ENCODE measurements at regions not wholly inside any gene's neighbourhood (a gene's known extent, or its start where the extent isn't known, plus 50 kb on each side); places are given as distances from the start of the nearest gene placed in this dataset.
"Not testable (repeated sequence)": the region's sequence is repeated elsewhere in the genome, so short reads cannot be mapped to it uniquely, and the experiment has no call there.

DNA sequence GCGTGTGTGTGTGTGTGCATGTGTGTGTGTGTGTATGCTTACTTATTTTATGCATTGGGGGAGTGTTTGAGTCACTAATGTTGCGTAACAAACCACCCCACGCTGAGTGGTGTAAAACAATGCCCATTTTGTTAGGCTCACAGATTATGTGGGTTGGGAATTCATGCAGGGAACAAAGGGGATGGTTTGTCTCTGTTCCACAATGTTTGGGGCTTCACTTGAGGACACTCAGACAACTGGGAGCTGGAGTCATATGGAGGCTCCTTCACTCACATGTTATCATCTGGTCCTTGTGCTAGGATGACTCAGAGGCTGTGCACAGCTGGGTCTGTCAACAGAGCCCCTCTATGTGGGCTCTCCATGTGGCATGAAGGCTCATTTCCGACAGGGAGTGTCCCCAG is 51.3 kb upstream of the LARGE1 start:
- in situ Hi-C loops (cut with HindIII; ENCODE audit: low sequenced_read_pairs), result no loop called here

DNA sequence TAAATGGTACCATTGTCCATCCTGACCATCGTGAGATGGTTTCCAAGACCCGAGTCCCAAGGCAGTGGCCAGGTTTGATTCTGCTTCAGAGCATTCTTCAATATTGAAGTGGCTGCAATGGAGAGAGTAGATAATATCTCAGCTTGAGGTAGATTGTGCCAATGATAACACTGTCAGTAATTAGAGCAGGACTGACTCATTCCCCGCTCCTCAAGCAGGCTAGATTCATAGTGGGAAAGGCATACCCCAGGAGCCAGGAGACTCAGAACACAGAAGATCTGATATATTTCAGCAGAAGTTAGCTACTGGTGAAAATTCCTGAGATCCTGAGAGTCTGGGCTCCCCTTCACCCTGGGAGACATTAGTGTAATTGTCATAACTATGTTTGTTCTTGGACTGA is 55.6 kb upstream of the LARGE1 start:
- in situ Hi-C loops (cut with HindIII; ENCODE audit: low sequenced_read_pairs), result no loop called here

DNA sequence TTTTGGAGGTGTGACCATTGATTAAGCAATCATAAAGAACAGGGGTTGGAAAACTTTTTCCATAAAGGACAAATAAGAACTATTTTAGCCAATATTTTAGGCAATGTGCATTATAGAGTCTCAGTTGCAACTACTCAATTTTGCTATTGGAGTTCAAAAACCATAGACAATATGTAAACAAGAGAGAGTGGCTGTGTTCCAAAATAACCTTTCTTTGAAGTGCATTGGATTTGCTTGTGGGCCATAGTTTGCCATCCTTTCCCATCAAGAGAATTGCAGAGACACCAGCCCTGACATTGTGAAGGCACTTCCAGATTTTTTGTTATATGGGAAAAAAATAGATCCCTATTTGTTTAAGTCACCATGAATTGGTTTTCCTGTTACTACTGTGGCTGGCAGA is 63.3 kb upstream of the LARGE1 start:
- in situ Hi-C loops (cut with HindIII; ENCODE audit: low sequenced_read_pairs), result no loop called here

DNA sequence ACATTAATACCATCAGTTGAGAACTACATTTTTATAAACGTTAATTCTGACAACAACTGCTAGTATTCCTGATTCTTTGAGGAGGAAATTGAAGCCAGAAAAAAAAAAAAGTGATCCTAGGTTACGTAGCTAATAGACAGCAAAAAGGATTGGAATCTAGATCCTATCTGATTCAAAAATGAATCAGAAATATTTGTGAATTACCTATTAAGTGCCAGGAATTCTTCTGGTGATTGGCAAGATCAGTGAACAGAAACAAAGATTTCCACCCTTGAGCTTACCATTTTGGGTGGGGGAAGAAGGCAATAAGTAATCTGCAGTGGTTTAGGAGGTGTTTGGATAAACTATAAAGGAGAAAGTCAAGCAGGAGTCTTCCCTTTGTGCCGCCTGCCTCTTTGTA is 63.9 kb upstream of the LARGE1 start:
- in situ Hi-C loops (cut with HindIII; ENCODE audit: low sequenced_read_pairs), result no loop called here

DNA sequence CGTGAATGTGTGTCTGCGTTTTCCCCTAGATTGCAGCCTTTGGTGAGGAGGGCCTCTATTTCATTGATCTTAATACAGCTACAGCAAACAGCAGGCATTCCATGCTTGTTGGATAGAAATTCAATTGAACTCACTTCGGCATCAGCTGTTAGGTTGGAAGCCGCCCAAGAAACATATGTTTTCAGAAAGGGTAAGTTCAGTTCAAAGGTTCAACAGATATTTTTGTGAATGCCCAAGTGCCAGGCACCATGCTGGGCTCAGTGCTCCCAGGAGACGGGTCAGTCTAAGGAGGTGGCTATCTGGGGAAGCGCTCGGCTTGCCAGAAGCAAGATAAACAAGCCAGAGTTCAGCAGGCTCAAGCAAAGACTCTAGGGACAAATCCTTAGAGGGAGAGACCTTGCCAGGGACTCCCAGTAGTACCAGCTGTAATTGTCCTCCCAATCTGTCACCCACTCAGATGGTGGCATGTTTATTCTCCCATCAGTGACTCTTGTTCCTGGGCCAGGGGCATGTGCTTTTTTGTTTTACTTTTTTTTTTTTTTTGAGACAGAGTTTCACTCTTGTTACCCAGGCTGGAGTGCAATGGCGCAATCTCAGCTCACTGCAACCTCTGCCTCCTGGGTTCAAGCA is 64.5 kb upstream of the LARGE1 start:
- in situ Hi-C loops (cut with HindIII; ENCODE audit: low sequenced_read_pairs), result no loop called here

DNA sequence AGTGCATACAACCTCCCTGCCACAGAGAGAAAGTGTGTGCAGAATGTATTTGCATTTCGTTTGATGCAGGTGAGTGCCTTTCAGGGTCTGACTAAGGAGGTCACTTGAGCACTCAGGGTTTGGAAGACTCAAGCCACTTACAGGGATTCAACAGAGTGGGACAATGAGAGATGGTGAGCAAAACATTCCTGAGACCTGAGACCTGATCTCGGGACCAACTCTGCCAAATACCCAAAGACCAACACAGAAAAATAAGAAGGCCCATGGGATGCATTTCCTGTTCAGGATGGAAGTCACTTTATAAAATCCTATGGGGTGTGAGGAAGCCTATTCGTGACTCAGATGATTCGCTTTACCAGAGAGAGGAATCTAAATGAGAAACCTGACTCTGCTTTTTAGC is 65.2 kb upstream of the LARGE1 start:
- in situ Hi-C loops (cut with HindIII; ENCODE audit: low sequenced_read_pairs), result no loop called here

DNA sequence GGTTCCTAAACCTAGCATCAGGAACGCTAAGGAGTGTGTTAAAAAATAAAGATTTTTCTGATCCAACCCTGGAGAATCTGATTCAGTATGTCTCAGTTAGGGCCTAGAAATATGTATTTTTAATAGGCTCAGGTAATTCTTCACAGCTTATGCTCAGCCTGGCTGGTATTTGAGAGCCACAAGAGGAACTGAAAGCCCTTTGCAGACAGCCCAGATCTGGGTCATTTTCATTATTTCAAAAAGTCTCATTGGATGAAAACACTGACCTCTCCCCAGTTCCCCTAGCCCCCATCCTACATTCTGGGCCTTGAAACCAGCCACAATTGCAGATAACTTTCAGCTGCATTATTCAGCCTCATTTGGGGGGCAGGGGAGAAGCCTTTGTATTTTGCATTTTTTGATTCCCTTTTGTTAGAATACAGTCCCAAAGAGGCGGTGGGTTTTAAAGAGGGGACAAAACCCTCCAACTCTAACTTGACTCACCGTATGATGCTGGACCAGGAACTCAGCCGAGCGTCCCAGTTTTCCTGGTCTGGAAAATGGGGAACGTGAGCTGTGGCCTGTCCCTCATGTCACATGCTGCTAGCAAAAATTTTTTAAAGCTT is 66.0 kb upstream of the LARGE1 start:
- in situ Hi-C loops (cut with HindIII; ENCODE audit: low sequenced_read_pairs), result no loop called here

DNA sequence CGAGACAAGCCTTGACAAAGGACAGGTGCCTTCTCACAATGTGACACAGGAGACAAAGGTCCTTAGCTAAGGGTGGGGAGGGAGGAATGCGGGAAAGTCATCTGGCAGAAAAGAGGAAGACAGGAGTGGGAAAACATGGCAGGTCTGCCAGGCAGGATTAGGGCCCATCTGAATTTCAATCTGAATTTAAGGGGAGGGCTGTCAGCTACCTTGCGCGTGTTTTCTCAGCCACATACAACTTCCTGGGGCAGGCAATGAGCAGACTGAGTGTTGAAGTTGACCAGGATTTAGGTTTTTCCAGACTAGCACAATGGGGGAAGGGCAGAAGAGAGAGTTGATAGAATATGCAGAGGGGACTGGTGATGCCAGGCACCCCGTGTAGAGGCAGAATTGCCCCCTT is 66.7 kb upstream of the LARGE1 start:
- in situ Hi-C loops (cut with HindIII; ENCODE audit: low sequenced_read_pairs), result no loop called here

DNA sequence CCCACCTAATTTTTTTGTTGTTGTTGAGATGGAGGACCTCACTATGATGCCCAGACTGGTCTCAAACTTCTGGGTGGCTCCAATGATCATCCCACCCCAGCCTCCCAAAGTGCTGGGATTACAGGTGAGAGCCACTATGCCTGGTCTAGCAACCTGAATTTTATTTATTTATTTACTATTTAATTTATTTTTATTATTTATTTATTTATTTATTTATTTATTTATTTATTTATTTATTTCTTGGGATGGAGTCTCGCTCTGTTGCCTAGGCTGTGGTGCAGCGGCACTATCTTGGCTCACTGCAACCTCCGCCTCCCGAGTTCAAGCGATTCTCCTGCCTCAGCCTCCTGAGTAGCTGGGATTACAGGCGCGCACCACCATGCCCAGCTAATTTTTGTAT is 69.0 kb upstream of the LARGE1 start:
- in situ Hi-C loops (cut with HindIII; ENCODE audit: low sequenced_read_pairs), result not testable (repeated sequence)

DNA sequence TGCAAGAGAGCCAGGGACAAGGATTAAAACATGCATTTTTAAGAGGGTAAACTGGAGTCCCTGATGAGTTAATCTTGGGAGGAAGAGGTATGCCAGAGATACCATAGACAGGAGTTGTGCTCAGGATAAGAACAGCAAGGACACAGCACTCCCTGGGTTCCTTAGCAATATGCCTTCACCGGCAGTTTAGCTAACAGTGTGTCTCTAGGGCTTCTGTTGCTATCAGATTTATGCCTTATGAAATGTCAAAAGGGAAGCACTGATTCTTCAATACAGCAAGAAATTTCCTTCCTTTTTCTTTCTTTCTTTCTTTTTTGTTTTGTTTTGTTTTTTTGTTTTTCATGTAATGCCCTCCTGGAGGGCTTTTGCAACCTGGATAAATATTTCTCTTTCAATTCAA is 71.3 kb upstream of the LARGE1 start:
- in situ Hi-C loops (cut with HindIII; ENCODE audit: low sequenced_read_pairs), result no loop called here

DNA sequence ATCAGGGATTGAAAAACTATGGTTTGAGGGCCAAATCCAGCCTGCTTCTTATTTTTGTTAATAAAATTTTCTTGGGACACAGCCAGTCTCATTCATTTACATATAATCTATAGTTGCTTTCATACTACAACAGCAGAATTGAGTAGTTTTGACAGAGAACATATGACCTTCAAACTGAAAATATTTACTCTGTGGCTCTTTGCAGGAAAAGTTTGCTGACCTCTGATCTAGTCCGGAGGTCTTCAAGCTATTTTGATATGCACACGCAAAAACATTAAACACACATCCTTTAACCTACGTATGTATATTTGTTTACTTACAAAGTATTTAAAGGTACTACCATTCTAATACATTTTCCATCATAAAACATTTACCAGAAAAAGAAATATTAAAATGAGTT is 76.5 kb upstream of the LARGE1 start:
- in situ Hi-C loops (cut with HindIII; ENCODE audit: low sequenced_read_pairs), result no loop called here

DNA sequence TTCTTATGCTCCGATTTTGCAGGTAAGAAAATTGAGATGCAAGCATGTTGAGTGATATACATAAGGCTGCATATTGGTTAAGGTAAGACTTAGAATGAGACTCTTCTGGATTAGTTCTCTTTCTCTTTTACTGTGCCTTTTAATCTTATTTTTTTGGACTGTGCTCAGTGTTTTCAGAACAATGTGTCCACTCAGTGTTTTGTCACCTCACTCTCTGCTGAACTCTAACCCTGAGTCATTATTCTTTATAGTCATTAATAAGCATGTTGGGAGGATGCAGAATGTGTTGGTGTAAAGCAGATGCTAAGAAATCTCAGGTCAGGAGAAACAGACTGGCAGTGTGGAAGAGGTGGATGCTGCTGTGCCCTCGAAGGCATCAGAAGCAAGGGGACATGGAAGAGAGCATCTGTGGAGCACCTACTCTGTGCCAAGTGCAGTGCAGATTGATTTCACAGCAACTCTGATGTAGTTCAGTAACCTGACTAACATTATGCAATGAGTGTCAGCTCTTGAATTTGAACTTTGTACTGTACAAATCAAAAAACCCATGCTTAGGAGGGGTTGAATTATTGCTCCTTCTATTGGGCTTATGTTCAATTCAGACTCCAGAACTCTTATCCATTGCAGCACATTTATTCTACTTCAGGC is 80.7 kb upstream of the LARGE1 start:
- in situ Hi-C loops (cut with HindIII; ENCODE audit: low sequenced_read_pairs), result no loop called here

DNA sequence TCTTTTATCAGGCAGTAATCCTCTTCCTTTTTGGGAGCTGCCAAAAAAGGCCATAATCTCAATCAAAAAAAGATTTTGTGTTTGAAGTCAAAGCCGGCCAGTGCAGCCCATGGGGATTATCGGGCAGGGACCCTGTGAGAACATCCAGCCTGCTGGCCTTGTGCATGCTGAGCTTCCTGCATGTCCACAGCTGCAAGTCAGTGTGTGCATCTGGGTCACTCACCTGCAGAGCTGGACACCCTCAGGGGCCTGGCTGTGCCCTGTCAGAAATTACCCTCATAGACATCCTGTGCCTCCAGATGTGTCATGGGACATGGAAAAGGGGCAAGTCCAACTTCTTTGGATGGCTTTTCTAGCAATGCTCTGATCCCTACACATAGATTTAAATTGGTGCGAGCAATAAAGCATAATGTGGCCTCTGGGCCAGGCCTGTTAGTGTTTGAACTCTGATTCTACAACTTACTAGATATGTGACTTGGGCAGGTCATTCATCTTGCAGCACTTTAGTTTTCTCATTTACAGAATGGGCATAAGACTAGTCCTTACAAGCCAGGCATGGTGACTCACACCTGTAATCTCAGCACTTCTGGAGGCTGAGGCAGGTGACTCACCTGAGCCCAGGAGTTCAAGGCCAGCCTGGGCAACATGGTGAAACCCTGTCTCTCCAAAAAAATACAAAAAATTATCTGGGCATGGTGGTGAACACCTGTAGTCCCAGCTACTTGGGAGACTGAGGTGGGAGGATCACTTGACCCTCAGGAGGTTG is 81.6 kb upstream of the LARGE1 start:
- in situ Hi-C loops (cut with HindIII; ENCODE audit: low sequenced_read_pairs), result no loop called here

DNA sequence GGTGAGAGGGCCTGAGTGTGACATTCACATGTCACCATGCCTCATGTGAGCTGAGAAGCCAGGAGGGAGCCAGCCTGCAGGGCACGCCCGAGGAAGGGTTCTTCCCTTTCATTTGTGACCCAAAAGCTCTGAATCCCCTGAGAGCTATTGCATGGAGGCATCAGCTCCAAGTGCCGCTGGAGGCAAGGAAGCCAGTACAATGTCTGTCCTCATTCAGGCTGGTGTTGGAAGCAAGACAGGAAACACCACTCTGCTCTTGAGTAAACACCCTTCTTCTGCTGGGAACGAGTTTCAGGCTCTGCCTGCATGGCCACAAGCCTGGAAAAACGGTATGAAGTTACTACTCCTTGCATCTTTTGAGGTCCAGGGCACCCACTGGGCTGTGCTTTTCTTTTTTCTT is 83.8 kb upstream of the LARGE1 start:
- in situ Hi-C loops (cut with HindIII; ENCODE audit: low sequenced_read_pairs), result no loop called here

DNA sequence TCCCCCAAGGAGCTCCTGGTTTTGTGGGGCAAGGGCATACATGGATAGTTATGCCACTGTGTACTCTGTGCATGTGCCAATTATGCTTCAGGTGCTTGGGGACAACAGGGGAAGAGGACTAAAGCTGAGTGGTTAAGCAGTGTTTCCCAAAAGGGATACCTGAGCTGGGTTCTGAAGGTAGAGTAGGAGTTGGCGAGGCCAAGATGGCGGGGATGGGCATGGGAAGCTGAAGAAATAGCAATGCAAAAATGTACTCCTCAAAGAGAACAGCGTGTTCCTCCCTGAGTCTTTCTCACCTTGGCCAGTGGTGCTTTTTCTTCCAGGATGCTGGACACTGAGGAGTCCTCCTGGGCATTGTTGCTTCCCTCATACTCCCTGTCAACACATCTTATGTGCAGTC is 90.0 kb upstream of the LARGE1 start:
- in situ Hi-C loops (cut with HindIII; ENCODE audit: low sequenced_read_pairs), result no loop called here

DNA sequence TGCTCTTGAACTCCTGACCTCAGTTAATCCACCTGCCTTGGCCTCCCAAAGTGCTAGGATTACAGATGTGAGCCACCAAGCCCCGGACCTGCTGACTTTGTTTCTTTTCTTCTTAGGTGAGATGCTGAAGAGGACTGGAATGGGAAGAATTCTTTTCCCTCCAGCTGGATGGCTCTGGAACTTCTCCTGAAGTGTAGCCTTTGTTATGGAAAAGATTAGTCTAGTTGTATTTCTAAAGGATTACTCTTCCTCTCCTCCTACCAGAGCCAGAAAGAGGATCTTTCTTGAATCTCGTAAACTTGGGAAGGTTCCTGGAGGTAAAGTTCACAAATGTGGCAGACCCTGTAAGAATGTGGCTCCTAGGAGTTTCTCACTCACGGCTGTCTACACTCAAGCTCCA is 95.4 kb upstream of the LARGE1 start:
- in situ Hi-C loops (cut with HindIII; ENCODE audit: low sequenced_read_pairs), result no loop called here

DNA sequence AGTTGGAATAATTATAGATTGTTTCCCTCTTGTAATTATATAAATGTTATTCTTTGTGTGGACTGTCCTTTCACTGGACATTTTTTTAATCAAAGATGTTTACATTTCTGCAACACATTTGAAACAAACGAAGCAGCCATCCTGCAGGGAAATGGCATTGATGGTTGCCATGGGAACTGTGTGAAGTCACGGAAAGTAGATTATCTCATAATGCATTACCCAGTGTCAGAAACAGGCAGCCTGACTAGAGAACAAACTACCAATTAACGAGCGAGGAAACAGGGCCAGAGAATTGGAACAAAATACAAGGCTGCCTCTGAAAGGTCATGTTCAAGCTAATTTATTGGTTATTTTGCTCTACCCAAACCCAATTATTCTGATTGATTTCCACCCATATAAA is 96.9 kb upstream of the LARGE1 start:
- in situ Hi-C loops (cut with HindIII; ENCODE audit: low sequenced_read_pairs), result no loop called here

DNA sequence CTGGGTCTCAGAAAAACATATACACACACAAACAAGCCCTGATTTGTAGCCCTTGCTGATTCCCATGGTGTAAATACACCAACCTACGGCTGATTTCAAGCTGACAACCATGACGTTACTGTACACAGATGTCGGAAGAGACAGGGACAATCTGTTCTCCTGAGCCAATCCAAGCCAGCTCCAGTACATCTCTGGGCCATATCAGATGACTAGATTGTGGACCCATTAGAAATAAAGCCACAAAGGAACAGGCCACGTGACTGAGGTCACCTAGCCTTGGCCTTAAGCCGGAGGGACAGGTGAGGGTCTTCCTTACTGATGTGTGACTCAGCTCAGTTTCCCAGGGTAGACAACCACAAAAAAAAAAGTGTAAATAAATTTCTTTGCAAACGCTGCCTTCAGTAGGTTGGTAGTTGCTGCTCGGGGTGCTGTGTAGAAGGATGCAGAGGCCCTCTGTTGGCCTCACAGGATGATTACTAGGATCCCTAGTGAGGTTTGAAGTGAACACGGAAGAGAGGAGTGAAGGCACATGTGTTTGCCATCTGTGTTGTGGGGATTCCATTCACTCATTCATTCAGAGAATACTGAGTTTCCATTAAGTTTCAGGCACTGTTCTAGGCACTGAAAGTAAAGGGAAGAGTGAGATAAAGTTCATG is 99.0 kb upstream of the LARGE1 start:
- in situ Hi-C loops (cut with HindIII; ENCODE audit: low sequenced_read_pairs), result no loop called here

DNA sequence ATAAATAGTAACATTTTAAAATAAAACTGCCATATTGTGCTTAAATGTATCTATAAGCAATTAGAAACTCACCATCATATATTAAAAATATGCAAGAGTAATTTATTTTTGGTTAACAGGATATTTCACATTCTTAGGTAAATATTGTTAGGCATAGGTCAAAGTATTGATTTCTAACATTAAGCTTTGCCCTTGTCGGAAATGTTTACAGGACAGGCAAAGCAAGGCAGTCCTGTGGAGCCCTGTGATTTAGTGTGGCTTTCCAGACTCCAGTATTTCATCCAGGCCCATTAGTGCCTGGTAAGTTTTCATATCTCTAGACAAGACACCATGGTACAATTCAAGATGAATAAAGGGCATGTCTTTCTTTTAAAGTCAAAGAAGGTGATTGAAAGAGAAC is 114.9 kb upstream of the LARGE1 start:
- in situ Hi-C loops (cut with HindIII; ENCODE audit: low sequenced_read_pairs), result no loop called here

DNA sequence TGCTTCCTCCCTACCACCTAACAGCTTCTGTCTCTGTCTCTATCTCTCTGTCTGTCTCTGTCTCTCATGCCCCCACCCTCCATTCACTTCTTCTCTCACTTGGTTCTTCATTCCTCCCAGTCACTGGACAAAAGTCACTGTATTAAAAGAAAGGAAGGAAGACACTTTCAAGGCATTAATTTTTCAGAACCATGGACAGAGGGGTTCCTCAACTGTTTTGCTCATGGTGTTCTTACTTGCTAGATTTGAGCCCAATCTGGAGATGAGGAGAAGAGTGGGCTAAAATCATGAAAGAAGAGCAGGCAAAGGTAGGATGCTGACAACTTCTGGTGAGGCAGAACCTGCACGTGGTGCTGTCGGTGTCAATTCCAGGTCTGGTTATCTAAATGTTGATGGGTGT is 116.7 kb upstream of the LARGE1 start:
- in situ Hi-C loops (cut with HindIII; ENCODE audit: low sequenced_read_pairs), result no loop called here

DNA sequence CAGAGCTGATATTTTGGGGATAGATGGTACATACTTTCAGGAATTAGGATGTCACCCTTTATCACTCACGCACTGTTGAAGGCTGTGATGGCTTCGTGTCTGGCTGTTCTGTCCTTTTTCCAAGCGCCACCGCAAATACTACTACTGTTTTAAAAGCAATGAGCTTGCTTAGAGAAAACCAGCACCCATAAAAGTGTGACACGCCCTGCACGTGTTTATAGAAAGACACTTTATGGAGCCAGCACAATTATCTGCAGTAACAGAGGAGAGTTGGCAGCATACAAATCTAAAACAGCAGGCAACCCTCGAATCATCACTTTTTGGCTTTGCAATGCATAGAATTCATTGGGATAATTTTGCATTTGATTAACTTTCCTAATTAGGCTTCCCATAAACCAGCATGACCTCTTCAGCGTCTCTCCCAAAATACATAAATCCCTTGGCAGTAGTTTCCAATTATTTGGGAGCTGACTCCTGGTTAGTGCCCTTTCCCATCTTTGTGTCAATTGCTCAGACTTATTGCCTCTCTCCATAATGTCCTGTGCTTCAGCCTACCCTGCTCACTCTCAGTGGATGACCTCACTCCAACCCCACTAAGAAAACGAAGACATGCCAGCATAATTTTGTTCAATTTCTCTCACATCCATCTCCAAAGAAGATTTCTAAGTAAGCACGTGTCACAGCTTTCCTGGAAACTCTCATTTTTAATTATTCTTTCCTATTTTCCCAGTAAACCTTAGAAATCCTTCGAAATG is 118.7 kb upstream of the LARGE1 start:
- in situ Hi-C loops (cut with HindIII; ENCODE audit: low sequenced_read_pairs), result no loop called here

Data from endothelial cell of hepatic sinusoid (primary cell).